Upper lobe of right lung (tissue), 1 donor: ENCODE measurements at regions not wholly inside any gene's neighbourhood (a gene's known extent, or its start where the extent isn't known, plus 50 kb on each side); places are given as distances from the start of the nearest gene placed in this dataset.
"Not testable (repeated sequence)": the region's sequence is repeated elsewhere in the genome, so short reads cannot be mapped to it uniquely, and the experiment has no call there.

ENCODE experiments used
- ATAC-seq: fragments of 200-7000 bp; cut with Tn5 transposase; one replicate; pipeline ENCODE4 v1.9.1; 2020; ENCODE audit warnings: mild to moderate bottlenecking, moderate library complexity
- DNase-seq: peaks from one replicate; pipeline ENCODE4 v3.0.0-alpha.2; 2020
- H3K27ac ChIP-seq: fragments of 200-600 bp; one replicate; pipeline ENCODE4 v1.8.0; 2022
- H3K27me3 ChIP-seq: fragments of 200-600 bp; one replicate; pipeline ENCODE4 v1.8.0; 2022; ENCODE audit warnings: mild to moderate bottlenecking
- H3K36me3 ChIP-seq: fragments of 200-600 bp; one replicate; pipeline ENCODE4 v1.8.0; 2022
- H3K4me1 ChIP-seq: fragments of 200-600 bp; one replicate; pipeline ENCODE4 v1.8.0; 2022
- H3K4me3 ChIP-seq: fragments of 200-600 bp; one replicate; pipeline ENCODE4 v1.8.0; 2022; ENCODE audit warnings: mild to moderate bottlenecking
- H3K9me3 ChIP-seq: fragments of 200-600 bp; one replicate; pipeline ENCODE4 v1.8.0; 2022
- intact Hi-C: fragments of 100-400 bp; cut with DNase I; formaldehyde crosslinking; loops from one replicate; pipeline ENCODE4 v1.11.0; 2022
- TF ChIP-seq, protein P1 (sequence below): fragments of 200-600 bp; IDR thresholded peaks from one replicate; pipeline ENCODE4 v1.8.0; 2022; ENCODE audit warnings: antibody characterized with exemption
- donor health status: DM: no; HTN: yes; CAD: no; lungs with severe emphysema.

DNA sequence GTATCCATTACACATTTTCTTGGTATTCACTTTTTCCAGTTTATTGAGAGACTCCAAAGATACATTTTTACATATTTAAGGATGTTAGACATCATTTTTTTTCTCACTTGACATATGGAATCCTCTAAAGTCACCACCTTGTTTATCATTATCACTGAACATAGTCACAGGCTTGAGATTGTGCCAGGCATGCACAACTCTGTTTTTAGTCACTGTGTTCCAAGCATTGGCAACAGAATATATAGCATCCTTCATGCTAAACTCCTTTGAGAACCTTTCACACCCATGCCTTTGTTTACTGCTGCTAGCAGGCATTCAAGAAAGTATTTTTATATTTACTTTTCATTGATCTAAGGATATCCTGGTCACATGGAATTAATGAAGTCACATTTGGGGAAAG lies 668.6 kb upstream of the ARRDC3 start:
- ATAC-seq: no peak
- no peak overlapping the region for H3K27ac ChIP-seq
- DNase-seq: no peak
- no peak overlapping the region for H3K4me3 ChIP-seq
- H3K9me3 ChIP-seq: no peaks in the 10 kb centered on the region
- TF ChIP-seq, protein P1, sequence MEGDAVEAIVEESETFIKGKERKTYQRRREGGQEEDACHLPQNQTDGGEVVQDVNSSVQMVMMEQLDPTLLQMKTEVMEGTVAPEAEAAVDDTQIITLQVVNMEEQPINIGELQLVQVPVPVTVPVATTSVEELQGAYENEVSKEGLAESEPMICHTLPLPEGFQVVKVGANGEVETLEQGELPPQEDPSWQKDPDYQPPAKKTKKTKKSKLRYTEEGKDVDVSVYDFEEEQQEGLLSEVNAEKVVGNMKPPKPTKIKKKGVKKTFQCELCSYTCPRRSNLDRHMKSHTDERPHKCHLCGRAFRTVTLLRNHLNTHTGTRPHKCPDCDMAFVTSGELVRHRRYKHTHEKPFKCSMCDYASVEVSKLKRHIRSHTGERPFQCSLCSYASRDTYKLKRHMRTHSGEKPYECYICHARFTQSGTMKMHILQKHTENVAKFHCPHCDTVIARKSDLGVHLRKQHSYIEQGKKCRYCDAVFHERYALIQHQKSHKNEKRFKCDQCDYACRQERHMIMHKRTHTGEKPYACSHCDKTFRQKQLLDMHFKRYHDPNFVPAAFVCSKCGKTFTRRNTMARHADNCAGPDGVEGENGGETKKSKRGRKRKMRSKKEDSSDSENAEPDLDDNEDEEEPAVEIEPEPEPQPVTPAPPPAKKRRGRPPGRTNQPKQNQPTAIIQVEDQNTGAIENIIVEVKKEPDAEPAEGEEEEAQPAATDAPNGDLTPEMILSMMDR: no peak
- no peaks in the 10 kb centered on the region for H3K27me3 ChIP-seq
- no peaks in the 10 kb centered on the region for H3K36me3 ChIP-seq
- intact Hi-C loops: no loop called here
- H3K4me1 ChIP-seq: no peaks in the 10 kb centered on the region

DNA sequence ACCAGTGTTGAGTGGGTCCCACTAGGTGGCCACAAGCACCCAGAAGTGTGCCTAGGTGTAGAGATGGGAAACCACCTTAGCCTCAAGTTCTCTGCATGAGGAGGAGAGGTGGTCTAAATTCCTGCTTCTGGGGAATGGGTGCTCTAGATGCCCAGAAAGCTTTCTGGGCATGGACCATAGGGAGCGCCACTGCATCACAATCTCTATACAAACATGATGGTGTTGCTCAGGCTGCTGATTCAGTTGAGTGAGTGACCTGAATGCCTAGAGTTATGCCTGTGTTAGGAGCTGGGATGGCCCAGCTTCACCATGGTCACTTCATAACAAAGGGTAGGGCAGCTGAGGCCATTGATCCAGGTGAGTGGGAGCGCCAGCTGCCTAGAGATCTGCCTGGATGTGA lies 667.9 kb upstream of the ARRDC3 start:
- Histone ChIP-seq H3K9me3 (no peaks in the 10 kb centered on the region), H3K27me3 (no peaks in the 10 kb centered on the region), H3K36me3 (no peaks in the 10 kb centered on the region), H3K27ac (no peak overlapping the region), H3K4me1 (no peaks in the 10 kb centered on the region), H3K4me3 (no peak overlapping the region)
- DNase-seq (no peak), ATAC-seq (no peak)
- TF ChIP-seq, protein P1: no peak
- intact Hi-C loops: no loop called here

DNA sequence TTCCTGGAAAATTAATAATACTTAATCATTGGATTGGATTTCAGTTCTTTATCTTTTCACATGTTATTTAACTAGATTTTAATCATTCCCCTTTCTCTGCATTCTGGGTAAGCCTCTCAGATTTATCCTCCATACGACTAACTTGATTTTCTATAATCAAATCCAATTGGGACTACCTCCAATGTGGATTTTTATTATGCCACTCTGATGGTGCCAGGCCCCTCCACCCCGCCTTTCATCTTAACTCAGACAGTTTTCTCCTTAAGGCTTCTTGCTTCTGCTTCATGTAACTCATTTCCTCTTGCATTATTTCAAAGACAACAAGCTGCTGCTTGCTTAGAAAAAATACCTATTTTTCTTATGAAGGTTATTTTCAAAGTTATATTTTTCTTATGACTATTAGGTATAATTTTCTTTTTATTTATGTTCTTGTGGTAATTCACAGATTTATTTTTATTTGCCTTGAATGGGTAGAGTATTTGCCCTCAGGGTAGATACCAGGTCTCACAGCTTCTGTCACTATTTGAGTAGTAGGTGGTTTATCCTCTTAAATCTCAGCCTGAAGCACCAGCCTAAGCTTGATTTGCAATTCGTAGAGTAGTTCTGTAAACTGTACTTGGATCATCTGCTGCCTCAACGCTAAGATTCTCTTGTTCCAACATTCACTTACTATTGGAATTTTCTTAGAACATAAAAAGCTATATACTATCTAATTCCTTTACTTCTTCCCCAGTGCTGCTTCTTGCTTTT lies 659.0 kb upstream of the ARRDC3 start:
- ATAC-seq (no peak), DNase-seq (no peak)
- H3K4me3 ChIP-seq: no peak overlapping the region
- no peaks in the 10 kb centered on the region for H3K27me3 ChIP-seq
- H3K27ac ChIP-seq: no peak overlapping the region
- TF ChIP-seq, protein P1: no peak
- no peaks in the 10 kb centered on the region for H3K4me1 ChIP-seq
- no peaks in the 10 kb centered on the region for H3K36me3 ChIP-seq
- intact Hi-C loops: no loop called here
- no peaks in the 10 kb centered on the region for H3K9me3 ChIP-seq

DNA sequence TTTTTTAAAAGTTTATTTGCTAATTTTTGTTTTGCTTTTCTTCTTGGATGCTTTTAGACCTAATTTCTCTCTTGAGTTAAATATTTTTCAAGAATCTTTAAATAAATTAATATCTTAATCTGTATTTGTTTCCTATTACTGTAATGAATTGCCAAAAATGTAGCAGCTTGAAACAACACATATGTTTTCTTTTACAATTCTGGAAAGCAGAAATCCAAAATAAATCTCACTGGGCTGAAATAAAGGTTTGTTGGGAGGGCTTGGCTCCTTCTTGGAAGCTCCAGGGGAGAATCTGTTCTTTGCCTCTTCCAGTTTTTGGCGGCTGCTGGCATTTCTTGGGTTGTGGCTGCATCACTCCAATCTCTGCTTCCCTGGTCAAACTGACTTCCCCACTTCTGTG lies 658.1 kb upstream of the ARRDC3 start:
- Histone ChIP-seq H3K4me3 (no peak overlapping the region), H3K27me3 (no peaks in the 10 kb centered on the region), H3K4me1 (no peaks in the 10 kb centered on the region), H3K27ac (no peak overlapping the region), H3K9me3 (no peaks in the 10 kb centered on the region), H3K36me3 (no peaks in the 10 kb centered on the region)
- ATAC-seq: no peak
- TF ChIP-seq, protein P1: no peak
- DNase-seq: no peak
- intact Hi-C loops: no loop called here

DNA sequence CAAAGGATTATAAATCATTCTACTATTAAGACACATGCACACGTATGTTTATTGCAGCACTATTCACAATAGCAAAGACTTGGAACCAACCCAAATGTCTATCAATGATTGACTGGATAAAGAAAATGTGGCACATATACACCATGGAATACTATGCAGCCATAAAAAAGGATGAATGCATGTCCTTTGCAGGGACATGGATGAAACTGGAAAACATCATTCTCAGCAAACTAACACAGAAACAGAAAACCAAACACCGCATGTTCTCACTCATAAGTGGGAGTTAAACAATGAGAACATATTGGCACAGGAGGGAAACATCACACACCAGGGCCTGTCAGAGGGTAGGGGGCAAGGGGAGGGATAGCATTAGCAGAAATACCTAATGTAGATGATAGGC lies 646.7 kb upstream of the ARRDC3 start:
- H3K36me3 ChIP-seq, ATAC-seq, H3K27ac ChIP-seq, H3K27me3 ChIP-seq, intact Hi-C loops, H3K4me3 ChIP-seq, DNase-seq, H3K4me1 ChIP-seq, H3K9me3 ChIP-seq: not testable (repeated sequence)

DNA sequence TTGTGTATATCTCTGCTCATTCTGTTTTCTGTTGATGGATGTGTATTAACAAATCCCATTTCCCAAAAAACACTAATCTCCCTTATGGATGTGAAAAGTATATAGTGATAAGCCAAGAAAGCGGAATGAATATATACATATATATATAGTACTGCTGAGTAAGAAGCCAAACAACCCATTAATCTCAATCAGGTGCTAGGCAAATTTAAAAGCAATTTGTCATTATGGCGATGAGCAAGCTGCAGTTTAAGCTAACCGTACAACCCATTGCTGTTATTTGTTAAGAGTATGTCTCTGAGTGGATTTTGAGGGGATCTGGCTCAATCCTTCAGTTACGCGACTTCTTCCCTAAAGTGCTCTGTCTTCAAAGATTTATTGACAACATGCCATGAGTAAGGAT lies 640.4 kb upstream of the ARRDC3 start:
- DNase-seq (no peak), ATAC-seq (no peak)
- H3K4me1 ChIP-seq: no peaks in the 10 kb centered on the region
- no peaks in the 10 kb centered on the region for H3K36me3 ChIP-seq
- TF ChIP-seq, protein P1: no peak
- no peak overlapping the region for H3K4me3 ChIP-seq
- H3K27me3 ChIP-seq: no peaks in the 10 kb centered on the region
- H3K9me3 ChIP-seq: no peaks in the 10 kb centered on the region
- no peak overlapping the region for H3K27ac ChIP-seq
- intact Hi-C loops: no loop called here
